ENCODE measurements at regions not wholly inside any gene's neighbourhood (a gene's known extent, or its start where the extent isn't known, plus 50 kb on each side); places are given as distances from the start of the nearest gene placed in this dataset.

DNA sequence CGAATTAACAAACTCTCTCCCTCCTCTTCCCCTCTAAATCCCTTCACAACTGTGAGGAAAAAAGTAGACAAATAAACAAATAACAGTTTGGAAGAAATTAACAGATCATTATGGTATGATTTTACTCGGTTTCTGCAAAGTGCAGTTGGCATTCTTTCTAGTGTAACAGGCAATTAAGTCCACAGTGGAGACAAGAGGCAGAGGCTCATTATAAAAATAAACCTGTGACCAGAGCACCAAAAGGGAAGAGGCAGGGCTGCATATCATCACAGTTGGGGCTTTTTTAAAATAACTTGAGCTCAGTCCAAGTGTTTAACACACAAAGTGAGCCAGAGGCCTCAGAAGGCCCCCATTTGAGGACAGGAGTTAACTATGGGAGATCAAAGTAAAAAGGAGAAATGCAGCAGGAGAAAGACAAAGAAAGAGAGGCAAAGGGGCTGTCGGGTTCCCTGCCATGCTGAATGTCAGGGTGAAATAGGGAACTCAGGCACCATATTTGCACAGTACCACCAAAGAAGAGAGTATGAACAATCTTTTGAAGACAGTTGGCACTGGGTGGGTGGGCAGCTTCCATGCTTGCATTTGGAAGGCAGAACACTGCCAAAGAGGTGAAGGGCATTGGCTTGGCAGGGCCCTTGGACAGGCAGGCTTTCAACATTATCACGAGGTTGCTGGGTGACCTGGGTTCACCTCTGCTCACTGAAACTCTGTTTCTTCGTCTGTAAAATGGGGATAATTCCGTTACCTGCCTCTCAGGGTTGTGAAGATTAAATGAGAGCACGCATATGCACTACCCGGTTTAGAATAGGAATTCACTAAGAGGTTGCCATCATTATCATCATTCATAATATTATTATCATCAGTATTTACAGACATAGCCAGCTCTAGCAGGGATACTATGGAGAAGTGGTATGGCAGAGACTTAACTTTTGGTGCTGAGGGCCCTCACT lies 134.5 kb downstream of the MEX3B start:
- no peak for DNase-seq (ENCODE audit: low read depth)
- POLR2A ChIA-PET: no interaction called here
- CTCF ChIA-PET: interaction anchor here (0.9 to 1.4 kb wide), 2 partner anchors 11 to 16 kb away, joined by 3 to 5 read pairs; no protein-coding TSS in a partner anchor

GRCh38 chr15:81910355-81911021 lies 135.3 kb downstream of the MEX3B start:
- ChIA-PET POLR2A (no interaction called here), CTCF (no interaction called here)
- TF ChIP-seq CTCF (IDR thresholded peaks at IDR 0.05; ENCODE audit: insufficient read depth, low read depth, low read length): no peak

More for the DNA sequence above, 134.5 kb downstream of the MEX3B start:
- Histone ChIP-seq H3K36me3 (ENCODE audit: control insufficient read depth, insufficient read depth, low read length) (no peaks in the 10 kb centered on the region), H3K4me3 (ENCODE audit: low read depth, low read length) (no peak overlapping the region), H3K27me3 (ENCODE audit: control insufficient read depth, insufficient read depth, low read length) (no peaks in the 10 kb centered on the region)
- TF ChIP-seq CTCF (IDR thresholded peaks at IDR 0.05; ENCODE audit: insufficient read depth, low read depth, low read length): no peak

DNA sequence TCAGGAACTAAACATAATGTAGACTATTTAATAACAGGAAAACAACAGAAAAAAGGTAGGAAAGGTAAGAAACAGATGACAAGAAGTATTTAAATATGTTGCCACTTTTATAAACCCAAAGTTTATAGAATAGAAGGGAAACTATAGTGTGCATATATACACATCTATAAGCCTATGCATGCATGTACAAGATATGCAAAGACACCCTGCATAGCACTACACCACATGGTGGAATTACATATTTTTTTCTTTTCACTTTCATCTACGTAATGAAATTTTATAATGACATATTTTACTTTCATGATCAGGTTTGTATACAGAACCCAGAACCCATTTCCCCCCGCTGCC lies 136.8 kb downstream of the MEX3B start:
- POLR2A ChIA-PET: no interaction called here
- Histone ChIP-seq H3K4me3 (ENCODE audit: low read depth, low read length) (no peak overlapping the region), H3K36me3 (ENCODE audit: control insufficient read depth, insufficient read depth, low read length) (no peaks in the 10 kb centered on the region), H3K27me3 (ENCODE audit: control insufficient read depth, insufficient read depth, low read length) (no peaks in the 10 kb centered on the region)
- TF ChIP-seq CTCF (IDR thresholded peaks at IDR 0.05; ENCODE audit: insufficient read depth, low read depth, low read length): no peak
- no peak for DNase-seq (ENCODE audit: low read depth)
- CTCF ChIA-PET: no interaction called here

More at GRCh38 chr15:81910355-81911021, 135.3 kb downstream of the MEX3B start:
- H3K36me3 ChIP-seq (ENCODE audit: control insufficient read depth, insufficient read depth, low read length): no peaks in the 10 kb centered on the region
- no peak overlapping the region for H3K4me3 ChIP-seq (ENCODE audit: low read depth, low read length)
- no peaks in the 10 kb centered on the region for H3K27me3 ChIP-seq (ENCODE audit: control insufficient read depth, insufficient read depth, low read length)
- DNase-seq (ENCODE audit: low read depth): no peak

- DNase-seq (ENCODE audit: low read depth): no peak
- Histone ChIP-seq H3K36me3 (ENCODE audit: control insufficient read depth, insufficient read depth, low read length) (no peaks in the 10 kb centered on the region), H3K27me3 (ENCODE audit: control insufficient read depth, insufficient read depth, low read length) (no peaks in the 10 kb centered on the region), H3K4me3 (ENCODE audit: low read depth, low read length) (no peak overlapping the region)
- ChIA-PET CTCF (interaction anchor here (1.2 kb wide), 1 partner anchor 15 kb away, joined by 3 read pairs; no protein-coding TSS in a partner anchor), POLR2A (no interaction called here)
- TF ChIP-seq CTCF (IDR thresholded peaks at IDR 0.05; ENCODE audit: insufficient read depth, low read depth, low read length): no peak
These were observed 137.7 kb downstream of the MEX3B start for GRCh38 chr15:81908111-81908510.

DNA sequence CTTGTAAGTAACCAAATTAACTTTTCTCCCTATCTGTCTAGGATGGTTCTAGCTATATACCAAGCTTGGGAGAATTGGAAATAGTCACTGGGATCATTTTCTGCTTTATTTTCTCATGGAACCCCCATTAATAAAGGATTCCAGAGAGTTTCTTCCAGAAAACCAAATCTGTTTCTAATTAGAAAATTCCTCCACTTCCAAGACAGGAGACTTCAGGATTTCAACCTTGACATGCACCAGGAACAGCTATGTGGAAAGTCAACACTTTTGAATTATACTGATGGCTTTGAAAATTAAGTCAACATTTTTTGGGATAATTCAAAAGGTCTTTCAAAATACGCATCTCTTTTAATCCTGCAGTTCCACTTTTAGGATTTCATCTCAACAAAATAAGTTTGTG lies 138.3 kb downstream of the MEX3B start:
- no peak for DNase-seq (ENCODE audit: low read depth)
- ChIA-PET CTCF (interaction anchor here (1.2 kb wide), 1 partner anchor 15 kb away, joined by 3 read pairs; no protein-coding TSS in a partner anchor), POLR2A (no interaction called here)
- H3K27me3 ChIP-seq (ENCODE audit: control insufficient read depth, insufficient read depth, low read length): no peaks in the 10 kb centered on the region
- no peaks in the 10 kb centered on the region for H3K36me3 ChIP-seq (ENCODE audit: control insufficient read depth, insufficient read depth, low read length)
- no peak overlapping the region for H3K4me3 ChIP-seq (ENCODE audit: low read depth, low read length)
- no peak for TF ChIP-seq CTCF (IDR thresholded peaks at IDR 0.05; ENCODE audit: insufficient read depth, low read depth, low read length)
